Gastroesophageal sphincter (tissue), 3 donors: ENCODE measurements at regions not wholly inside any gene's neighbourhood (a gene's known extent, or its start where the extent isn't known, plus 50 kb on each side); places are given as distances from the start of the nearest gene placed in this dataset.

ENCODE experiments used
- POLR2A ChIP-seq, 2 donors: fragments of 450-650 bp; IDR thresholded peaks; one replicate each; pipeline ENCODE4 v1.6.1; 2017; ENCODE audit warnings: antibody characterized with exemption in 2 of 2, mild to moderate bottlenecking in 2 of 2, moderate library complexity in 1 of 2
- TF ChIP-seq, protein P1 (sequence below), 4 experiments: fragments of 200-600 bp in 2 of 4; fragments of 450-650 bp in 2 of 4; sonication (generic) in 1 of 4; IDR thresholded peaks; one replicate each; pipeline ENCODE4 v1.5.1; 2017 to 2019; ENCODE audit warnings: antibody characterized with exemption in 4 of 4, mild to moderate bottlenecking in 2 of 4, moderate library complexity in 2 of 4

DNA sequence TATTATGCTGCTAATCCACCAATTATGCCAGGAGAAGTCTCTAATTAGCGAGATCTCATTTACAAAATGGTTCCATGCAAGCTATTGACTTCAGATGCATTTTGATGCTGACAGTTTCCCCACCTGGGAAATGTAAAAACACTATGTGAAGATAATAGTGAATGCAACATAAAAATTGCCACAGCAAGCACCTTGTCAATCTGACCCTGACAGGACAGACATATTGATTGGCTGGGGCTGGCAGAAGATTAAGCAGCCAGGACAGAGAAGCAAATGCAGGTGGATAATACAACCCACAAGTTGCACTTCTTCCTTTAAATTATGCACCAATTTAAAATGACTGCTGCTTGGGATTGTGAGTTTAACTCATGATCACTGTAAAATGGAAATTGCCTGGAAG lies 642.8 kb upstream of the POT1 start:
- TF ChIP-seq POLR2A (IDR thresholded peaks at IDR 0.05) = no peak
- TF ChIP-seq, protein P1, sequence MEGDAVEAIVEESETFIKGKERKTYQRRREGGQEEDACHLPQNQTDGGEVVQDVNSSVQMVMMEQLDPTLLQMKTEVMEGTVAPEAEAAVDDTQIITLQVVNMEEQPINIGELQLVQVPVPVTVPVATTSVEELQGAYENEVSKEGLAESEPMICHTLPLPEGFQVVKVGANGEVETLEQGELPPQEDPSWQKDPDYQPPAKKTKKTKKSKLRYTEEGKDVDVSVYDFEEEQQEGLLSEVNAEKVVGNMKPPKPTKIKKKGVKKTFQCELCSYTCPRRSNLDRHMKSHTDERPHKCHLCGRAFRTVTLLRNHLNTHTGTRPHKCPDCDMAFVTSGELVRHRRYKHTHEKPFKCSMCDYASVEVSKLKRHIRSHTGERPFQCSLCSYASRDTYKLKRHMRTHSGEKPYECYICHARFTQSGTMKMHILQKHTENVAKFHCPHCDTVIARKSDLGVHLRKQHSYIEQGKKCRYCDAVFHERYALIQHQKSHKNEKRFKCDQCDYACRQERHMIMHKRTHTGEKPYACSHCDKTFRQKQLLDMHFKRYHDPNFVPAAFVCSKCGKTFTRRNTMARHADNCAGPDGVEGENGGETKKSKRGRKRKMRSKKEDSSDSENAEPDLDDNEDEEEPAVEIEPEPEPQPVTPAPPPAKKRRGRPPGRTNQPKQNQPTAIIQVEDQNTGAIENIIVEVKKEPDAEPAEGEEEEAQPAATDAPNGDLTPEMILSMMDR (IDR thresholded peaks at IDR 0.05) = no peak
